ENCODE measurements at regions not wholly inside any gene's neighbourhood (a gene's known extent, or its start where the extent isn't known, plus 50 kb on each side); places are given as distances from the start of the nearest gene placed in this dataset.

- no peak for DNase-seq
Measured at GRCh38 chr6:169853196-169854082, 102.0 kb downstream of the ERMARD start.

- no peak for DNase-seq
Measured at GRCh38 chr6:169852504-169853195, 101.2 kb downstream of the ERMARD start.

GRCh38 chr6:169851641-169852503, 100.5 kb downstream of the ERMARD start:
- DNase-seq: no peak

- DNase-seq: no peak
Measured at GRCh38 chr6:169850746-169851145, 99.3 kb downstream of the ERMARD start.

GRCh38 chr6:169850154-169850553, 98.7 kb downstream of the ERMARD start:
- no peak for DNase-seq

GRCh38 chr6:169849396-169849795, 98.0 kb downstream of the ERMARD start:
- no peak for DNase-seq

- DNase-seq: no peak
Measured at GRCh38 chr6:169848946-169849345, 97.5 kb downstream of the ERMARD start.

GRCh38 chr6:169847901-169848311, 96.5 kb downstream of the ERMARD start:
- DNase-seq: no peak

- DNase-seq: no peak
Measured at GRCh38 chr6:169847141-169847674, 95.8 kb downstream of the ERMARD start.

- DNase-seq: no peak
Measured at GRCh38 chr6:169846286-169847056, 95.0 kb downstream of the ERMARD start.

GRCh38 chr6:169845426-169846285, 94.2 kb downstream of the ERMARD start:
- no peak for DNase-seq

GRCh38 chr6:169844946-169845345, 93.5 kb downstream of the ERMARD start:
- DNase-seq: no peak

- no peak for DNase-seq
Measured at GRCh38 chr6:169843991-169844390, 92.6 kb downstream of the ERMARD start.

GRCh38 chr6:169843110-169843509, 91.7 kb downstream of the ERMARD start:
- DNase-seq: no peak

- no peak for DNase-seq
Measured at GRCh38 chr6:169841907-169842606, 90.6 kb downstream of the ERMARD start.

GRCh38 chr6:169841251-169841650, 89.8 kb downstream of the ERMARD start:
- no peak for DNase-seq

GRCh38 chr6:169839898-169840631, 88.6 kb downstream of the ERMARD start:
- no peak for DNase-seq

GRCh38 chr6:169839493-169839892, 88.1 kb downstream of the ERMARD start:
- no peak for DNase-seq

- no peak for DNase-seq
Measured at GRCh38 chr6:169839029-169839481, 87.6 kb downstream of the ERMARD start.
